GM12878 (cell line): ENCODE measurements at regions not wholly inside any gene's neighbourhood (a gene's known extent, or its start where the extent isn't known, plus 50 kb on each side); places are given as distances from the start of the nearest gene placed in this dataset.

Experiments used
- ATF2 ChIP-seq: IDR thresholded peaks from 2 replicates; pipeline ENCODE4 v1.6.1; 2012; ENCODE audit warnings: low read length, inconsistent platforms
- BACH1 ChIP-seq: fragments of 450-650 bp; IDR thresholded peaks from 2 replicates; pipeline ENCODE4 v1.6.1; 2017; ENCODE audit warnings: mild to moderate bottlenecking, borderline replicate concordance
- CBX5 ChIP-seq: sonication (generic); IDR thresholded peaks from 2 replicates; pipeline ENCODE4 v1.6.1; 2016; ENCODE audit warnings: low read depth, moderate library complexity, mild to moderate bottlenecking, inconsistent platforms
- CEBPZ ChIP-seq: fragments of 150-350 bp; IDR thresholded peaks from 2 replicates; pipeline ENCODE4 v1.6.1; 2016; ENCODE audit warnings: low read depth, low read length
- EP300 ChIP-seq, 2 experiments: fragments of 150-350 bp in 1 of 2; IDR thresholded peaks; 2 replicates each; pipeline ENCODE4 v1.6.1; 2011 to 2012; ENCODE audit warnings: low read depth in 2 of 2, low read length in 2 of 2, borderline replicate concordance in 1 of 2, improper control_type of control experiment in 1 of 2, inconsistent platforms in 1 of 2; ENCODE audit not compliant: control insufficient read depth in 1 of 2
- IKZF2 ChIP-seq, 2 experiments: fragments of 450-650 bp; IDR thresholded peaks; 2 replicates each; pipeline ENCODE4 v1.6.1; 2017; ENCODE audit warnings: mild to moderate bottlenecking in 2 of 2, moderate library complexity in 2 of 2
- JUND ChIP-seq: IDR thresholded peaks from 2 replicates; pipeline ENCODE4 v1.6.1; 2012; ENCODE audit warnings: low read depth, mild to moderate bottlenecking, low read length, improper control_type of control experiment, moderate library complexity
- KAT2A ChIP-seq: conservative IDR thresholded peaks from 2 replicates; pipeline ENCODE4 v1.6.1; 2011; ENCODE audit warnings: low read depth, low read length; ENCODE audit not compliant: control insufficient read depth
- MEF2A ChIP-seq: IDR thresholded peaks from 2 replicates; pipeline ENCODE4 v1.6.1; 2011; ENCODE audit warnings: low read depth, mild to moderate bottlenecking, low read length, moderate library complexity; ENCODE audit not compliant: insufficient read depth
- MTA3 ChIP-seq: IDR thresholded peaks from 2 replicates; pipeline ENCODE4 v1.6.1; 2012; ENCODE audit warnings: low read length, inconsistent platforms, borderline replicate concordance
- MYC ChIP-seq: IDR thresholded peaks from 2 replicates; pipeline ENCODE4 v1.6.1; 2011; ENCODE audit warnings: mild to moderate bottlenecking, low read length, moderate library complexity, inconsistent platforms; ENCODE audit not compliant: insufficient read depth, insufficient replicate concordance, insufficient read length, severe bottlenecking
- NBN ChIP-seq: fragments of 450-650 bp; IDR thresholded peaks from 2 replicates; pipeline ENCODE4 v1.6.1; 2016
- PBX3 ChIP-seq: IDR thresholded peaks from 2 replicates; pipeline ENCODE4 v1.6.1; 2011; ENCODE audit warnings: mild to moderate bottlenecking, low read depth, low read length, moderate library complexity; ENCODE audit not compliant: insufficient replicate concordance
- RBBP5 ChIP-seq: fragments of 200-600 bp; sonication (generic); conservative IDR thresholded peaks from 2 replicates; pipeline ENCODE4 v1.6.1; 2016
- RELB ChIP-seq: fragments of 450-650 bp; IDR thresholded peaks from 2 replicates; pipeline ENCODE4 v1.6.1; 2017; ENCODE audit warnings: low read depth, mild to moderate bottlenecking, moderate library complexity
- SMAD5 ChIP-seq: IDR thresholded peaks from 2 replicates; pipeline ENCODE4 v1.6.1; 2016; ENCODE audit warnings: antibody characterized with exemption, low read depth
- SUPT20H ChIP-seq: IDR thresholded peaks from 2 replicates; pipeline ENCODE4 v1.6.1; 2011; ENCODE audit warnings: low read depth, mild to moderate bottlenecking, low read length, moderate library complexity, borderline replicate concordance; ENCODE audit not compliant: control insufficient read depth
- TCF12 ChIP-seq: IDR thresholded peaks from 2 replicates; pipeline ENCODE4 v1.6.1; 2011; ENCODE audit warnings: low read depth, mild to moderate bottlenecking, low read length
- ZNF24 ChIP-seq: fragments of 450-650 bp; IDR thresholded peaks from 2 replicates; pipeline ENCODE4 v1.6.1; 2017; ENCODE audit warnings: antibody characterized with exemption, mild to moderate bottlenecking
- ZNF622 ChIP-seq: fragments of 450-650 bp; IDR thresholded peaks from 2 replicates; pipeline ENCODE4 v1.6.1; 2017; ENCODE audit warnings: mild to moderate bottlenecking, inconsistent platforms

- TF ChIP-seq EP300 (IDR thresholded peaks at IDR 0.05; ENCODE audit: borderline replicate concordance in 1 of 2, control insufficient read depth in 1 of 2, low read depth in 2 of 2, low read length in 2 of 2) (peak in 1 of 2 experiments; percentile 25; a peak in 1 of 4 replicates), SMAD5 (no peak), IKZF2 (IDR thresholded peaks at IDR 0.05) (peak; percentile 42 to 50; a peak in 3 of 4 replicates), CEBPZ (no peak), ZNF24 (no peak), PBX3 (no peak), MYC (no peak), ZNF622 (no peak), JUND (no peak), ATF2 (peak; percentile 68; the same call in 1 of the 2 replicates), CBX5 (0 out of 2 replicates have a peak, but pooled peaks have one; percentile 15), RBBP5 (no peak), NBN (0 out of 2 replicates have a peak, but pooled peaks have one; percentile 16), TCF12 (0 out of 2 replicates have a peak, but pooled peaks have one; percentile 23), SUPT20H (no peak), BACH1 (no peak), KAT2A (no peak), RELB (peak; percentile 37; the same call in 1 of the 2 replicates), MEF2A (peak; percentile 76; the same call in 1 of the 2 replicates), MTA3 (0 out of 2 replicates have a peak, but pooled peaks have one; percentile 20)
These were observed 108.2 kb upstream of the MKLN1 start (continued) for GRCh38 chr7:131219312-131220041.
